Fibroblast of pulmonary artery (primary cell): ENCODE measurements at regions not wholly inside any gene's neighbourhood (a gene's known extent, or its start where the extent isn't known, plus 50 kb on each side); places are given as distances from the start of the nearest gene placed in this dataset.
A peak's percentile ranks its signal among the peaks of the same experiment; 100 is the strongest.

Source experiments
- DNase-seq: peaks from one replicate; pipeline ENCODE4 v3.0.0-alpha.2; 2010; ENCODE audit warnings: low read depth
- H3K4me3 ChIP-seq: replicated peaks from 2 replicates; pipeline ENCODE4 v1.5.1; 2011; ENCODE audit warnings: low read depth, mild to moderate bottlenecking, control low read depth, low read length, moderate library complexity
- TF ChIP-seq, protein P1 (sequence below): IDR thresholded peaks from 2 replicates; pipeline ENCODE4 v1.5.1; 2011; ENCODE audit warnings: mild to moderate bottlenecking, control low read depth, low read length, inconsistent platforms; ENCODE audit errors: missing control alignments

DNA sequence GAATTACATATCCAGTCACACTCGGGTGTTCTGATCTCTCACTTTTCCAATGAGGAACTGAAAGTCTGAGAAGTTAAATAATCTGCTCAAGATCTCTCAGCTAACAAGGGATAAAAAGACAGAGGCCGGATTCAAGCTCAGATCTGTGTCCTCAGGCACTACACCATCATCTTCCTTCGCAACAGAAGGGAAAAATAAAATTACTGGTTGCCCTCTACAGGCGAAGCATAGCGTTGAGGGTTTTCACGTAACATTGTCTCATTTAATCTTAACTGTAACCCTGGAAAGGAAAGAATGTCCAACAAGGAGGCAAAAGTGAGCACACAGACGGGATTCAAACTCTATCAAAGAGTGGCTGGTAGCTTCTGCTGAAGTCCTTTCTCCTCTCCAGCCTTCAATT is 67.8 kb upstream of the ANKEF1 start:
- DNase-seq: peak; percentile 18
- TF ChIP-seq, protein P1, sequence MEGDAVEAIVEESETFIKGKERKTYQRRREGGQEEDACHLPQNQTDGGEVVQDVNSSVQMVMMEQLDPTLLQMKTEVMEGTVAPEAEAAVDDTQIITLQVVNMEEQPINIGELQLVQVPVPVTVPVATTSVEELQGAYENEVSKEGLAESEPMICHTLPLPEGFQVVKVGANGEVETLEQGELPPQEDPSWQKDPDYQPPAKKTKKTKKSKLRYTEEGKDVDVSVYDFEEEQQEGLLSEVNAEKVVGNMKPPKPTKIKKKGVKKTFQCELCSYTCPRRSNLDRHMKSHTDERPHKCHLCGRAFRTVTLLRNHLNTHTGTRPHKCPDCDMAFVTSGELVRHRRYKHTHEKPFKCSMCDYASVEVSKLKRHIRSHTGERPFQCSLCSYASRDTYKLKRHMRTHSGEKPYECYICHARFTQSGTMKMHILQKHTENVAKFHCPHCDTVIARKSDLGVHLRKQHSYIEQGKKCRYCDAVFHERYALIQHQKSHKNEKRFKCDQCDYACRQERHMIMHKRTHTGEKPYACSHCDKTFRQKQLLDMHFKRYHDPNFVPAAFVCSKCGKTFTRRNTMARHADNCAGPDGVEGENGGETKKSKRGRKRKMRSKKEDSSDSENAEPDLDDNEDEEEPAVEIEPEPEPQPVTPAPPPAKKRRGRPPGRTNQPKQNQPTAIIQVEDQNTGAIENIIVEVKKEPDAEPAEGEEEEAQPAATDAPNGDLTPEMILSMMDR: peak; percentile 36
- no peak overlapping the region for H3K4me3 ChIP-seq

DNA sequence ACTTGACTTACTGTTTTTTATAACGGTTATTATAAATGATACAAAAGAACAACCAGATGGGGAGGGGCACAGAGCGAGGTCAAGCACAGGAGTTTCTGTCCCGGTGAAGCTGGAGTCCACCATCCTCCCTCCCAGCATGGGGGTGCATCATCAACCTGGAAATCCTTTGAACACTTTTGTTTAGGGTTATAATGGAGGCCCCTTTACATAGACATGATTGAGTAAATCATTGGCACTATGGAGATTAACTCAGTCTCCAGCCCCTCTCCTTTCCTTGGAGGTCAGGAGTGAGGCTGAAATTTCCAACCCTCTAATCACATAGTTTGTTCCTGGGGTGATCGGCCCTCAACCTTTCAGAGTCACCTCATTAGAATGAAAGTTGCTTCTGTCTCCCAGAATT is 71.8 kb upstream of the ANKEF1 start:
- TF ChIP-seq, protein P1: no peak
- no peak for DNase-seq
- no peak overlapping the region for H3K4me3 ChIP-seq

DNA sequence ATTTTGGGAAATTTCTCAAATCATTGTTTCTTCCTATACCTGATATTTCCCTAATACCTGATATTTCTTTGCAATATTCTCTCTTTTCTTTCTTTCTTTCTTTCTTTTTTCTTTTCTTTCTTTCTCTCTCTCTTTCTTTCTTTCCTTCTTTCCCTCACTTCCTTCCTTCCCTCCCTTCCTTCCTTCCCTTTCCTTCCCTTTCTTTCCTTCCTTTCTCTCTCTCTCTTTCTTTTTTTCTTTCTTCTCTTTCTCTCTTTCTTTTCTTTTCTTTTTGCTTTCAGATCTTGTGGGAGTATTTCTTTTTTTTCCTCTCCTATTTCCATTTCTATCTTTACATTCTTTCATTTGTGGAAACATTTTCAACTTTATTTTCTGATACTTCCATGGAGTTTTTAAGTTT is 76.1 kb upstream of the ANKEF1 start:
- TF ChIP-seq, protein P1: no peak
- DNase-seq: no peak
- H3K4me3 ChIP-seq: no peak overlapping the region

DNA sequence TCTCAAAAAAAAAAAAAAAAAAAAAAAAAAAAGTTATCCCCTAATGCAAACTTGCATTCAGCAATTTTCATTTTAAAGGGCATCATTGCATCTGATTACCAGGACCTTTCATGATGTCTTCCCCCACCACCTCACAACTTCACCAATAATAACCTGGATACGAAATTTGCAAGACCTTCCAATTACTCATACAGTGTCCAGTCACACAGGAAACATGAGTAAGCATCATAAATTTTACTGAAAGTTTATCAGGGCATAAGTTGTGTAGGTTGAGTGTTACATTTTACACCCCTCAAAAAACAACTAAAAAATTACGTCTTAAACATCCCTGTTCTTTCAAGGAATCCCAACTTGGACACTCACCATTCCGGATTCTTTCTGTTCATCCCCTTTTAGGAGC is 79.1 kb upstream of the ANKEF1 start:
- DNase-seq: no peak
- TF ChIP-seq, protein P1: no peak
- no peak overlapping the region for H3K4me3 ChIP-seq

DNA sequence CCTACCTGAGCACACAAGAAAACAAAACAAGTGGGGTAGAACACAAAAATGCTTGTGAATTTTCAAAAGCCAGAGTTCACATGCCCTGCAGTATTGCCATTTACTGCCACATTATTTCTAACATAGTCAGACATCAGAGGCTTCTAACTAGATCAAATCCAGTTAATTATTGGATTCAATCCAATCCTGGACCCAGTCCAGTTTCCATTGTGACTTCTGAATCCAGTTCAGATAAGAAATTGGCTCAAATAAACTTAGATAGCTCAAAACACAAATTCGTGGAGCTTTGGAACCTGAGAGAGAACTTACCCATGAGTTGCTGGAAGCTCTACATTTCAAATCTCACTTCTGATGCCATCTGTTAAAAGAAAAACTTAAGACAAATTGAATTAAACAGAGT is 85.2 kb upstream of the ANKEF1 start:
- TF ChIP-seq, protein P1: no peak
- H3K4me3 ChIP-seq: no peak overlapping the region
- DNase-seq: peak; percentile 7

DNA sequence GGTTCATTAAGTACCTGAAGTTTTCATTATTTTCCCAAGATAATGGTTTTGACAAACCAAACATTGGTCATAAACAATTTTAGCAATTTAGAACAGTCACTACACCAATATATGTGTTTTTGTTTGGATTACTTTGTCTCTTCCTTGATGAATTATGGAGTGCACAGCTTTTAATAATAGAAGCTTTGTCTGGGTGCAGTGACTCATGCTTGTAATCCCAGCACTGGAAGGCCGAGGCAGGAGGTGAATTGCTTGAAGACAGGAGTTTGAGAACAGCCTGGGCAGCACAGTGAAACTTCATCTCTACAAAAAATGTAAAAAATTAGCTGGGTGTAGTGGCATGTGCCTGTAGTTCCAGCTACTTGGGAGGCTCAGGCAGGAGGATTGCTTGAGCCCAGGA is 89.4 kb upstream of the ANKEF1 start:
- H3K4me3 ChIP-seq: no peak overlapping the region
- DNase-seq: peak; percentile 9
- TF ChIP-seq, protein P1: no peak

DNA sequence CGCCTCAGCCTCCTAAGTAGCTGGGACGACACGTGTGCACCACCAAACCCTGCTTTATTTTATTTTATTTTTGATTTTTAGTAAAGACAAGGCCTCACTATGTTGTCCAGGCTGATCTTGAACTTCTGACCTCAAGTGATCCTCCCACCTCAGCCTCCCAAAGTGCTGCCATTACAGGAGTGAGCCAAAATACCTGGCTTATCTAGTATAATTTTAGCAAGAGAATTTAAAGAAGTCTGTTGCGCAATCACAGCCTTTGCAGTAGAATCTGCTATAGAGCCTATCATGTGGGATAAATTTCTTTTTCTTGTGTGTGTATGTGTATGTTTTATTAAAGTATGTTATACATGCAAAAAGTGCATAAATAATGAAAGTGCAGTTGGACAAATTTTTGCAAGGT is 92.1 kb upstream of the ANKEF1 start:
- DNase-seq: no peak
- H3K4me3 ChIP-seq: no peak overlapping the region
- TF ChIP-seq, protein P1: no peak
